ENCODE measurements at regions not wholly inside any gene's neighbourhood (a gene's known extent, or its start where the extent isn't known, plus 50 kb on each side); places are given as distances from the start of the nearest gene placed in this dataset.

DNA sequence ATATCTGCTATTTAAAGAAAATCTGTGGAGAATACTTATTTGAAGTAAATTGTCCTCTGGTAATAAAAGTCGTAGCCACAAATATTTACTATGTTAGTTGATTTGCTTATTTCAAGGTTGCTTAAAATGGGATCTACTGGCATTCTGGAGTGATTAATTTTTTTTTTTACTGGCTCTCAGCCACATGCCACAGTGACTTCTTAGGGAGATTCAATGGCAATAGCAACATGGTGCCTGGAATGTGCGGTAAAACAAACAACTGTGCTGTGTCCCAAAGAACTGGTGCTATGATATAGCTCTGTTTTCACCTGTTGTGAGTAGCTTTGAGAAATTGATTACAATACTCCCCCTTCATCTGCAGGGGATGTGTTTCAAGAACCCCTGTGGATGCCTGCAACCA is 324.3 kb downstream of the GPAT3 start:
- ChIA-PET CTCF (interaction anchor here (0.7 kb wide), 1 partner anchor 10 kb away, joined by 4 read pairs; no protein-coding TSS in a partner anchor), POLR2A (no interaction called here)
- TF ChIP-seq, protein P1, sequence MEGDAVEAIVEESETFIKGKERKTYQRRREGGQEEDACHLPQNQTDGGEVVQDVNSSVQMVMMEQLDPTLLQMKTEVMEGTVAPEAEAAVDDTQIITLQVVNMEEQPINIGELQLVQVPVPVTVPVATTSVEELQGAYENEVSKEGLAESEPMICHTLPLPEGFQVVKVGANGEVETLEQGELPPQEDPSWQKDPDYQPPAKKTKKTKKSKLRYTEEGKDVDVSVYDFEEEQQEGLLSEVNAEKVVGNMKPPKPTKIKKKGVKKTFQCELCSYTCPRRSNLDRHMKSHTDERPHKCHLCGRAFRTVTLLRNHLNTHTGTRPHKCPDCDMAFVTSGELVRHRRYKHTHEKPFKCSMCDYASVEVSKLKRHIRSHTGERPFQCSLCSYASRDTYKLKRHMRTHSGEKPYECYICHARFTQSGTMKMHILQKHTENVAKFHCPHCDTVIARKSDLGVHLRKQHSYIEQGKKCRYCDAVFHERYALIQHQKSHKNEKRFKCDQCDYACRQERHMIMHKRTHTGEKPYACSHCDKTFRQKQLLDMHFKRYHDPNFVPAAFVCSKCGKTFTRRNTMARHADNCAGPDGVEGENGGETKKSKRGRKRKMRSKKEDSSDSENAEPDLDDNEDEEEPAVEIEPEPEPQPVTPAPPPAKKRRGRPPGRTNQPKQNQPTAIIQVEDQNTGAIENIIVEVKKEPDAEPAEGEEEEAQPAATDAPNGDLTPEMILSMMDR (IDR thresholded peaks at IDR 0.05; ENCODE audit: control extremely low read depth, extremely low read depth, low read depth, missing control alignments): no peak
- no peak for DNase-seq (ENCODE audit: extremely low spot score)

DNA sequence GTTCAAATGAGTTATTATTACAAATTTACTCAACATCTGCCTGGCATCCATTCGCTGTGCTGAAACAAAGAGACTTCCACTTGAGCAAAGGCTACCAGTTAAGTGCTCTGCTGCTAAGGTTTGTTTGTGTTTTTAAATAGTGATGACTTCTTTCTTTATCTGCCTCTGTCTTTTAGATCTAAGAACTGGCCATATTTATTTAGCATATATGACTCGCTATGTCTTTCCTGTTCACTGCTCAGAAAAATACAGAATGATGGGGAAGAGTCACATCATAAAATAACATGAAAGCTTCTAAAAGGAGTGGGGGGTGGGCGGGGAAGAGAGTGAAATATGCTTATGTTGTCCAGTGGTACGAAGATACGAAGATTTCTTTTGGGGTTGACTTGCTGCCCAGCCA is 322.2 kb downstream of the GPAT3 start:
- CTCF ChIA-PET: interaction anchor here (1.2 to 1.3 kb wide), 2 partner anchors 15 to 23 kb away, joined by 3 read pairs; no protein-coding TSS in a partner anchor
- TF ChIP-seq, protein P1 (IDR thresholded peaks at IDR 0.05; ENCODE audit: control extremely low read depth, extremely low read depth, low read depth, missing control alignments): no peak
- POLR2A ChIA-PET: no interaction called here
- no peak for DNase-seq (ENCODE audit: extremely low spot score)

DNA sequence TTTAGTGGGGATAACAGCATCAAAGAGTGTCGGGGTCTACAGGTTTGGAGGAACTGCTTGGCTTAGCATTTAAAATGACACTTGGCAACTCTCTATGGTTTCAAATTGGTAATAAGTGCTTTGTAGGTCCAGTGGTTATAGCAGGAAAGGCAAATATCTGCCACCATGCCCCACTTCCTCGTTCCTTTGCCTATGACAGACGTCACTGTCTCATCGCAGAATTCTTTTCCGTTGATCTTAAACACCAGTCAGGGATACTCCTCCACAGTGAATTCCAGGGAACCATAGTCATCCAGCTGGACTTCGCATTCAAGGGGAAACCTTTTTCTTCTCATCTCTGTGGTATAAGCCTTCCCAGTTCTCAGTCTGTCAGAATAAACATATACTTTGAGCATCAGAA is 319.1 kb downstream of the GPAT3 start:
- POLR2A ChIA-PET: no interaction called here
- DNase-seq (ENCODE audit: extremely low spot score): no peak
- CTCF ChIA-PET: no interaction called here
- TF ChIP-seq, protein P1 (IDR thresholded peaks at IDR 0.05; ENCODE audit: control extremely low read depth, extremely low read depth, low read depth, missing control alignments): no peak

DNA sequence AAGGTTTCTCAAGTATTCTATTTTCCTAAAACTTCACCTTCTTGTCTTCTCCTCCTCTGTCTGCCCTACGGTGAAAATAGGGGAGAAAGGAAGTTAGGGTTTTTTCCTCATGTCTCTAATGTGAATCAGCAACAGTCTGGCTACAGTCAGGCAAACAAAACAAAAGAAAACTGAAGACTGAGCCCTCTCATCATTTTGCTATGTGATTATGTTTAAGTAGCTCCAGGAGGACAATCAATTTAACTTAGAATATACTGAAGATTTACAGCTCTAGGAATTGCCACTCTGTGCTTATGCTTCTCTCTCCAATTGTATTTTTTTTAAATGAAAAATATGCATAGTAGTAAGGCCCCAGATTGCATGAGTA is 316.2 kb downstream of the GPAT3 start:
- TF ChIP-seq, protein P1 (IDR thresholded peaks at IDR 0.05; ENCODE audit: control extremely low read depth, extremely low read depth, low read depth, missing control alignments): no peak
- ChIA-PET POLR2A (no interaction called here), CTCF (no interaction called here)
- no peak for DNase-seq (ENCODE audit: extremely low spot score)

DNA sequence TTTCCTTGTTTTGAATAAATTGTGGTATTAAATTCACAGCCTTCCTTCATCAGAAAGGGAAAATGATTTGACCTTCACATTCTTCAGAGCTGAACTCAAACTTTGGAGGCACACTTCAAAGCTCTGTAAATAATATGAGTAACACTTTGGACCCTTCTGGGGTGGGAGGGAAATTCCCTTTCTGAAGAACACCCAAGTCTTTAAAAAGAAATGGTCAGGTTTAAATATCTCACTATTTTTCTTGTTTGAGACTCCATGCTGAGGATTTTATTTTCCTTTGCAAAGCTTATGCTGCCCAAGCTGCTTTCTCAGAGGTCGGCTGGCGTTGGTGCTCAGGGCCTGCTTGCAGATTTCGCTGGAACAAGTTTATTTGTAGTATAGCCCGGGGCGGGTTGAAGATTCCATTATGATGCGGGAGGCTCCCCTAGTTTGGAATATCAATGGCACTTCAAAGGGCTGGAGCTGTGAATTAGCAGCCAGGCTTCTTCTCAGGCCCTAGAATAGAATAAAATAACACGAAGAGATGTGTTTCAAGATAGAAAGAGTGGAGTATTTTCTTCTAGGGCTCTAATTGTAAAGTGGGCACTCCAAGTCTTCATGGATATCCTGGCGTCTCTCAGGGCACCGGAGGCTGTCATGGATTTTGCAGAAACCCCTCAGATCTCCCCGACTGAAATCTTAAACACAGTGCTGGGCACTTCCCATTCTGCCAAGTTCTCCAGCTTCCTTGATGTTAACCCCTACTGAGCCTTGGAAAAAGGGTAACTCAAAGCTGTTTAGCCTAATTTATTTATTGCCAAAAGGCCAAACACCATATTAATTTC is 315.6 kb downstream of the GPAT3 start:
- POLR2A ChIA-PET: no interaction called here

DNA sequence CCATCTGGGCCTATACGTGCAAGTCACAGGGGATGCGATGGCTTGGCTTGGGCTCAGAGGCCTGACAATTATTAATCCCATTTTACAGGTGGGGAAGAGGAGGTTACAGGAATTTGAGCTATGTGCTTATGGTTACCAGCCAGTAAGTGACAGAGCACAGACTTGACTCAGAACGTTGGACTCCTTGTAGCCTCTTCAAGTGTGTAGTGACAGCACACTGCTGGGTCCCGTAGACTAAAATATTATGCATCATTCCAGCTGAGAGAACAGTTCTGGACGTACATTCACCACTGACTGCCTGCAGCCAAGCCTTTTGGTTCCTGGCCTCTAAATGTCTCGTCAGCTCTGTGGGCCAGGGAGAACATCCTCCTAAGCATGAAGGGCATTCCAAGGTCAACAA is 314.5 kb downstream of the GPAT3 start:
- no peak for DNase-seq (ENCODE audit: extremely low spot score)
- POLR2A ChIA-PET: no interaction called here
- CTCF ChIA-PET: interaction anchor here (1.0 to 1.3 kb wide), 2 partner anchors 10 kb away, joined by 3 to 4 read pairs; no protein-coding TSS in a partner anchor
- TF ChIP-seq, protein P1 (IDR thresholded peaks at IDR 0.05; ENCODE audit: control extremely low read depth, extremely low read depth, low read depth, missing control alignments): no peak

More for the DNA sequence above, 315.6 kb downstream of the GPAT3 start:
- DNase-seq (ENCODE audit: extremely low spot score): no peak
- TF ChIP-seq, protein P1 (IDR thresholded peaks at IDR 0.05; ENCODE audit: control extremely low read depth, extremely low read depth, low read depth, missing control alignments): no peak
- CTCF ChIA-PET: interaction anchor here (1.3 kb wide), 1 partner anchor 11 kb away, joined by 3 read pairs; no protein-coding TSS in a partner anchor
